ENCODE measurements at regions not wholly inside any gene's neighbourhood (a gene's known extent, or its start where the extent isn't known, plus 50 kb on each side); places are given as distances from the start of the nearest gene placed in this dataset.

DNA sequence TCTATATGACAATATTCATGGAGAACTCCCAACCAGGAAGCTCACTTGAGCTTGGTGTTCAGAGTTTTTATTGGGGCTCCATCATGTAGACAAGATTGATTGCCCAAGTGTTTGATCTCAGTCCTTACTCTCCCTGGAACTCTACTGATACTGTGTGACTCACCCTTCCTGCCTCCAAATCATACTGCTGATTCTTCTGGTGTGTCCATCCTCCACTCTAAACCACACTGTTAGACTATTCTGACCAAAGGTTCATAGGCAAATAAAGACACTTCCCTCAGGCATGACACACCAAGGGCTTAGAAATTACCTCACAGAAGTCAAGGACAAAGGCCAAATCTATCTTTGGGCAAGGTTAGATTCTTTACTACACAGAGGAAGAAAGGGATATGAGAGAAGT is 107.9 kb upstream of the CDH20 start:
- no peak overlapping the region for H2BK120ac ChIP-seq (ENCODE audit: low read depth, low read length)
- H2AK9ac ChIP-seq (replicated peaks; ENCODE audit: low read depth, low read length, poor library complexity), result no peak overlapping the region
- POLR2A ChIA-PET (ENCODE audit: unreplicated experiment), result no interaction called here

More for the DNA sequence above, 107.9 kb upstream of the CDH20 start:
- ATAC-seq (ENCODE audit: low read depth), result no peak
- Histone ChIP-seq H3K4ac (ENCODE audit: low read depth, low read length) (no peak overlapping the region), H4K91ac (ENCODE audit: insufficient read depth, low read depth, low read length) (no peak overlapping the region), H2BK5ac (ENCODE audit: low read depth, low read length, poor library complexity, severe bottlenecking) (no peak overlapping the region), H3K27me3 (ENCODE audit: control insufficient read depth, insufficient read depth, low read length) (no peaks in the 10 kb centered on the region), H3K4me1 (ENCODE audit: control insufficient read depth, insufficient read depth, low read length) (no peaks in the 10 kb centered on the region), H2AFZ (replicated peaks; ENCODE audit: low read length, poor library complexity) (no peak overlapping the region), H3K27ac (ENCODE audit: insufficient read depth, low read length) (no peak overlapping the region), H2BK20ac (ENCODE audit: low read depth, low read length) (no peak overlapping the region), H4K5ac (ENCODE audit: low read depth, low read length) (no peak overlapping the region), H3K4me3 (ENCODE audit: insufficient read depth, low read depth, low read length) (no peak overlapping the region), H3K79me1 (ENCODE audit: low read depth in 1 of 2, low read length in 2 of 2) (no peaks in the 10 kb centered on the region), H3K23ac (ENCODE audit: low read depth, low read length) (no peak overlapping the region), H3K9ac (ENCODE audit: low read depth, low read length) (no peak overlapping the region), H3K9me1 (ENCODE audit: insufficient read depth, low read length) (no peaks in the 10 kb centered on the region), H3K56ac (ENCODE audit: extremely low read depth, insufficient read depth, low read length) (no peak overlapping the region), H3K36me3 (ENCODE audit: control insufficient read depth, insufficient read depth, low read length) (no peaks in the 10 kb centered on the region), H3K14ac (replicated peaks; ENCODE audit: low read depth, low read length) (no peak overlapping the region), H3K4me2 (ENCODE audit: low read depth, low read length) (no peak overlapping the region), H3K9me3 (ENCODE audit: control insufficient read depth, insufficient read depth, low read length) (peaks cover 4% of the 10 kb centered on the region; the same call in 1 of the 2 replicates), H4K8ac (ENCODE audit: low read depth in 2 of 2, low read length in 2 of 2) (no peak overlapping the region), H2BK15ac (ENCODE audit: low read depth, low read length) (no peak overlapping the region), H4K20me1 (ENCODE audit: insufficient read depth, low read length) (no peaks in the 10 kb centered on the region), H3K18ac (ENCODE audit: low read depth, low read length) (no peak overlapping the region), H2AK5ac (ENCODE audit: low read depth, low read length) (no peak overlapping the region)
- BruUV-seq (replicated peaks), result no TSS peak
- no peak for DNase-seq
- TF ChIP-seq, protein P1, sequence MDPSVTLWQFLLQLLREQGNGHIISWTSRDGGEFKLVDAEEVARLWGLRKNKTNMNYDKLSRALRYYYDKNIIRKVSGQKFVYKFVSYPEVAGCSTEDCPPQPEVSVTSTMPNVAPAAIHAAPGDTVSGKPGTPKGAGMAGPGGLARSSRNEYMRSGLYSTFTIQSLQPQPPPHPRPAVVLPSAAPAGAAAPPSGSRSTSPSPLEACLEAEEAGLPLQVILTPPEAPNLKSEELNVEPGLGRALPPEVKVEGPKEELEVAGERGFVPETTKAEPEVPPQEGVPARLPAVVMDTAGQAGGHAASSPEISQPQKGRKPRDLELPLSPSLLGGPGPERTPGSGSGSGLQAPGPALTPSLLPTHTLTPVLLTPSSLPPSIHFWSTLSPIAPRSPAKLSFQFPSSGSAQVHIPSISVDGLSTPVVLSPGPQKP (IDR thresholded peaks at IDR 0.05; ENCODE audit: borderline replicate concordance, low read depth, low read length), result no peak
- TF ChIP-seq USF2 (IDR thresholded peaks at IDR 0.05; ENCODE audit: low read depth, low read length) (no peak), RAD21 (IDR thresholded peaks at IDR 0.05; ENCODE audit: low read length) (no peak), BHLHE40 (IDR thresholded peaks at IDR 0.05; ENCODE audit: low read depth, low read length) (no peak), RFX5 (IDR thresholded peaks at IDR 0.05; ENCODE audit: low read depth, low read length) (no peak), MAFK (IDR thresholded peaks at IDR 0.05; ENCODE audit: low read depth, low read length) (no peak), CEBPB (IDR thresholded peaks at IDR 0.05; ENCODE audit: low read depth, low read length) (no peak), NFE2L2 (IDR thresholded peaks at IDR 0.05; ENCODE audit: low read depth, low read length) (no peak), MAZ (IDR thresholded peaks at IDR 0.05; ENCODE audit: borderline replicate concordance, low read depth, low read length) (no peak), POLR2A (IDR thresholded peaks at IDR 0.05; ENCODE audit: low read depth, low read length) (no peak), RCOR1 (IDR thresholded peaks at IDR 0.05; ENCODE audit: insufficient replicate concordance, low read length) (no peak), FOS (IDR thresholded peaks at IDR 0.05; ENCODE audit: low read depth, low read length) (no peak), SMC3 (IDR thresholded peaks at IDR 0.05; ENCODE audit: low read depth, low read length) (no peak), CHD1 (IDR thresholded peaks at IDR 0.05; ENCODE audit: low read depth, low read length) (no peak), MXI1 (IDR thresholded peaks at IDR 0.05; ENCODE audit: borderline replicate concordance, low read depth, low read length) (no peak)
- TF ChIP-seq, protein P2, sequence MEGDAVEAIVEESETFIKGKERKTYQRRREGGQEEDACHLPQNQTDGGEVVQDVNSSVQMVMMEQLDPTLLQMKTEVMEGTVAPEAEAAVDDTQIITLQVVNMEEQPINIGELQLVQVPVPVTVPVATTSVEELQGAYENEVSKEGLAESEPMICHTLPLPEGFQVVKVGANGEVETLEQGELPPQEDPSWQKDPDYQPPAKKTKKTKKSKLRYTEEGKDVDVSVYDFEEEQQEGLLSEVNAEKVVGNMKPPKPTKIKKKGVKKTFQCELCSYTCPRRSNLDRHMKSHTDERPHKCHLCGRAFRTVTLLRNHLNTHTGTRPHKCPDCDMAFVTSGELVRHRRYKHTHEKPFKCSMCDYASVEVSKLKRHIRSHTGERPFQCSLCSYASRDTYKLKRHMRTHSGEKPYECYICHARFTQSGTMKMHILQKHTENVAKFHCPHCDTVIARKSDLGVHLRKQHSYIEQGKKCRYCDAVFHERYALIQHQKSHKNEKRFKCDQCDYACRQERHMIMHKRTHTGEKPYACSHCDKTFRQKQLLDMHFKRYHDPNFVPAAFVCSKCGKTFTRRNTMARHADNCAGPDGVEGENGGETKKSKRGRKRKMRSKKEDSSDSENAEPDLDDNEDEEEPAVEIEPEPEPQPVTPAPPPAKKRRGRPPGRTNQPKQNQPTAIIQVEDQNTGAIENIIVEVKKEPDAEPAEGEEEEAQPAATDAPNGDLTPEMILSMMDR (conservative IDR thresholded peaks at IDR 0.05; ENCODE audit: low read depth, low read length), result no peak
- dilution Hi-C loops (cut with HindIII; ENCODE audit: low sequenced_read_pairs, unreplicated experiment), result no loop called here
- in situ Hi-C loops (cut with MboI; ENCODE audit: low sequenced_read_pairs), result no loop called here
- CTCF ChIA-PET, result no interaction called here
- intact Hi-C loops (cut with micrococcal nuclease), result no loop called here

Measured in IMR-90 (cell line).